Activated CD4-positive, alpha-beta T cell treated with anti-CD3 and anti-CD28 coated beads for 24 hours (primary cell): ENCODE measurements at regions not wholly inside any gene's neighbourhood (a gene's known extent, or its start where the extent isn't known, plus 50 kb on each side); places are given as distances from the start of the nearest gene placed in this dataset.

Experiments
- DNase-seq, 2 donors: peaks; one replicate each; pipeline ENCODE4 v3.0.0-alpha.2; 2020; ENCODE audit warnings: low read depth in 2 of 2

- no peak for DNase-seq
Measured at GRCh38 chr14:40525314-40525713, 1081.4 kb upstream of the LRFN5 start.

GRCh38 chr14:40523123-40523522, 1083.6 kb upstream of the LRFN5 start:
- no peak for DNase-seq

- DNase-seq, result no peak
Measured at GRCh38 chr14:40494483-40494882, 1062.2 kb upstream of the FBXO33 start.

GRCh38 chr14:40487824-40488223, 1055.6 kb upstream of the FBXO33 start:
- no peak for DNase-seq

- no peak for DNase-seq
Measured at GRCh38 chr14:40485688-40486087, 1053.5 kb upstream of the FBXO33 start.

GRCh38 chr14:40476005-40476404, 1043.8 kb upstream of the FBXO33 start:
- no peak for DNase-seq

GRCh38 chr14:40467969-40468368, 1035.7 kb upstream of the FBXO33 start:
- DNase-seq, result no peak

- DNase-seq, result no peak
Measured at GRCh38 chr14:40464531-40464930, 1032.3 kb upstream of the FBXO33 start.

GRCh38 chr14:40463886-40464285, 1031.7 kb upstream of the FBXO33 start:
- no peak for DNase-seq

- DNase-seq, result no peak
Measured at GRCh38 chr14:40452674-40453073, 1020.4 kb upstream of the FBXO33 start.

- DNase-seq, result no peak
Measured at GRCh38 chr14:40447017-40447416, 1014.8 kb upstream of the FBXO33 start.

- DNase-seq, result no peak
Measured at GRCh38 chr14:40445020-40445419, 1012.8 kb upstream of the FBXO33 start.

- DNase-seq, result no peak
Measured at GRCh38 chr14:40436551-40436950, 1004.3 kb upstream of the FBXO33 start.

GRCh38 chr14:40417777-40418401, 985.7 kb upstream of the FBXO33 start:
- DNase-seq, result no peak

GRCh38 chr14:40416565-40416964, 984.3 kb upstream of the FBXO33 start:
- no peak for DNase-seq

- DNase-seq, result no peak
Measured at GRCh38 chr14:40414386-40414785, 982.2 kb upstream of the FBXO33 start.

GRCh38 chr14:40413136-40413535, 980.9 kb upstream of the FBXO33 start:
- no peak for DNase-seq

- no peak for DNase-seq
Measured at GRCh38 chr14:40410708-40411107, 978.5 kb upstream of the FBXO33 start.

- no peak for DNase-seq
Measured at GRCh38 chr14:40402957-40403356, 970.7 kb upstream of the FBXO33 start.

GRCh38 chr14:40398981-40399380, 966.7 kb upstream of the FBXO33 start:
- no peak for DNase-seq

GRCh38 chr14:40394634-40395340, 962.6 kb upstream of the FBXO33 start:
- no peak for DNase-seq

- no peak for DNase-seq
Measured at GRCh38 chr14:40393143-40393542, 960.9 kb upstream of the FBXO33 start.

- DNase-seq, result no peak
Measured at GRCh38 chr14:40386433-40386832, 954.2 kb upstream of the FBXO33 start.

- DNase-seq, result no peak
Measured at GRCh38 chr14:40374221-40374620, 942.0 kb upstream of the FBXO33 start.
